GM10266 (cell line): ENCODE measurements at regions not wholly inside any gene's neighbourhood (a gene's known extent, or its start where the extent isn't known, plus 50 kb on each side); places are given as distances from the start of the nearest gene placed in this dataset.

Experiments
- DNase-seq: peaks from one replicate; pipeline ENCODE4 v3.0.0; 2012; ENCODE audit errors: extremely low spot score
- CTCF ChIP-seq: IDR thresholded peaks from 2 replicates; pipeline ENCODE4 v1.5.1; 2012; ENCODE audit warnings: mild to moderate bottlenecking, low read depth; ENCODE audit not compliant: control insufficient read depth, insufficient read depth; ENCODE audit errors: missing control alignments

- TF ChIP-seq CTCF: no peak
- no peak for DNase-seq
Measured at GRCh38 chr11:133787379-133788141, 57.8 kb downstream of the SPATA19 start.

- TF ChIP-seq CTCF: no peak
- DNase-seq: no peak
Measured at GRCh38 chr11:133785795-133786340, 59.4 kb downstream of the SPATA19 start.

- no peak for TF ChIP-seq CTCF
- DNase-seq: no peak
Measured at GRCh38 chr11:133784359-133784758, 61.0 kb downstream of the SPATA19 start.

- no peak for DNase-seq
- TF ChIP-seq CTCF: no peak
Measured at GRCh38 chr11:133782116-133782725, 63.1 kb downstream of the SPATA19 start.

- TF ChIP-seq CTCF: no peak
- DNase-seq: no peak
Measured at GRCh38 chr11:133778161-133778560, 67.2 kb downstream of the SPATA19 start.

- no peak for TF ChIP-seq CTCF
- DNase-seq: no peak
Measured at GRCh38 chr11:133776671-133777367, 68.5 kb downstream of the SPATA19 start.

- no peak for TF ChIP-seq CTCF
- no peak for DNase-seq
Measured at GRCh38 chr11:133762538-133762937, 82.8 kb downstream of the SPATA19 start.
